ENCODE measurements at regions not wholly inside any gene's neighbourhood (a gene's known extent, or its start where the extent isn't known, plus 50 kb on each side); places are given as distances from the start of the nearest gene placed in this dataset.
"Not testable (repeated sequence)": the region's sequence is repeated elsewhere in the genome, so short reads cannot be mapped to it uniquely, and the experiment has no call there.

- H3K4me3 ChIP-seq (ENCODE audit: low read depth, low read length): no peak overlapping the region
Observed at GRCh38 chr2:199570934-199571333, 113.2 kb upstream of the SATB2 start.

GRCh38 chr2:199569336-199569735 is 111.6 kb upstream of the SATB2 start:
- no peak overlapping the region for H3K4me3 ChIP-seq (ENCODE audit: low read depth, low read length)

GRCh38 chr2:199558156-199558555 is 100.4 kb upstream of the SATB2 start:
- H3K4me3 ChIP-seq (ENCODE audit: low read depth, low read length): no peak overlapping the region

GRCh38 chr2:199556527-199557285 is 99.0 kb upstream of the SATB2 start:
- no peak overlapping the region for H3K4me3 ChIP-seq (ENCODE audit: low read depth, low read length)

- no peak overlapping the region for H3K4me3 ChIP-seq (ENCODE audit: low read depth, low read length)
Observed at GRCh38 chr2:199554026-199554425, 96.3 kb upstream of the SATB2 start.

- no peak overlapping the region for H3K4me3 ChIP-seq (ENCODE audit: low read depth, low read length)
Observed at GRCh38 chr2:199552141-199552540, 94.4 kb upstream of the SATB2 start.

GRCh38 chr2:199543606-199544172 is 86.0 kb upstream of the SATB2 start:
- H3K4me3 ChIP-seq (ENCODE audit: low read depth, low read length): no peak overlapping the region

- H3K4me3 ChIP-seq (ENCODE audit: low read depth, low read length): no peak overlapping the region
Observed at GRCh38 chr2:199535445-199536177, 77.9 kb upstream of the SATB2 start.

- not testable (repeated sequence) for H3K4me3 ChIP-seq (ENCODE audit: low read depth, low read length)
Observed at GRCh38 chr2:199533873-199534272, 76.1 kb upstream of the SATB2 start.

GRCh38 chr2:199527071-199527470 is 69.3 kb upstream of the SATB2 start:
- no peak overlapping the region for H3K4me3 ChIP-seq (ENCODE audit: low read depth, low read length)

GRCh38 chr2:199524689-199525574 is 67.2 kb upstream of the SATB2 start:
- no peak overlapping the region for H3K4me3 ChIP-seq (ENCODE audit: low read depth, low read length)

GRCh38 chr2:199509403-199509802 is 51.7 kb upstream of the SATB2 start:
- H3K4me3 ChIP-seq (ENCODE audit: low read depth, low read length): no peak overlapping the region

Measured in iPS-11a (cell line).